K562 (cell line): ENCODE measurements at regions not wholly inside any gene's neighbourhood (a gene's known extent, or its start where the extent isn't known, plus 50 kb on each side); places are given as distances from the start of the nearest gene placed in this dataset.

Experiments used
- ATAC-seq: fragments of 200-7000 bp; cut with Tn5 transposase; 3 replicates; pipeline ENCODE4 v1.9.1; 2020; ENCODE audit warnings: moderate library complexity
- BruUV-seq: library from RNA; stranded (reverse); fragments of 400-500 nt; replicated peaks from 2 replicates; lab custom pipeline; 2021; lab: Mats Ljungman, UMichigan
- CTCF ChIA-PET: fragments of 300-600 bp; formaldehyde crosslinking; extraction: SDS; loops from one replicate; lab custom pipeline; 2021; ENCODE audit warnings: low intra/inter-chr PET ratio; lab: Yijun Ruan, JAX
- POLR2A ChIA-PET: fragments of 300-600, 350-650 bp; sonication (Branson Sonifier 250); formaldehyde crosslinking; extraction: SDS; loops from one replicate; lab custom pipeline; 2021; ENCODE audit warnings: antibody characterized with exemption, inconsistent platforms; lab: Yijun Ruan, JAX
- DNase-seq, 4 experiments: peaks; one replicate each; pipeline versions ENCODE4 v3.0.0 to v3.0.0-alpha.2; 2011 to 2018; ENCODE audit warnings: low spot score in 3 of 4, mixed read lengths in 3 of 4; ENCODE audit errors: extremely low read depth in 1 of 4
- FAIRE-seq: peaks from 2 replicates; lab custom pipeline; 2011; peaks lifted over from hg19 to GRCh38; lab: Jason Lieb, UNC
- H2AFZ ChIP-seq: 2 replicates; pipeline ENCODE4 v1.6.0; 2011; ENCODE audit warnings: low read depth, low read length, control low read depth, inconsistent platforms
- H3K27ac ChIP-seq: fragments of 200-600 bp; 3 replicates; pipeline ENCODE4 v1.8.0; 2011; ENCODE audit warnings: low read depth, mild to moderate bottlenecking, control low read depth, inconsistent platforms, low read length, moderate library complexity, mixed read lengths; ENCODE audit errors: extremely low read depth
- H3K27me3 ChIP-seq, 2 experiments: fragments of 300-600 bp in 1 of 2; 2 replicates in 1 of 2; 3 replicates in 1 of 2; pipeline versions ENCODE4 v1.6.0 to v1.8.0; 2011; ENCODE audit warnings: inconsistent platforms in 2 of 2, low read length in 2 of 2, mild to moderate bottlenecking in 1 of 2, mixed read lengths in 1 of 2, moderate library complexity in 1 of 2; ENCODE audit not compliant: control insufficient read depth in 2 of 2, insufficient read depth in 2 of 2
- H3K36me3 ChIP-seq: fragments of 300-600 bp; 3 replicates; pipeline ENCODE4 v1.8.0; 2011; ENCODE audit warnings: mild to moderate bottlenecking, low read length, inconsistent platforms; ENCODE audit not compliant: control insufficient read depth, insufficient read depth
- H3K4me1 ChIP-seq, 2 experiments: fragments of 200-600 bp in 1 of 2; replicated peaks in 1 of 2; 2 replicates in 1 of 2; 3 replicates in 1 of 2; pipeline versions ENCODE4 v1.5.1 to v1.8.0; 2011; ENCODE audit warnings: inconsistent platforms in 2 of 2, low read length in 2 of 2, mild to moderate bottlenecking in 1 of 2, mixed read lengths in 1 of 2, moderate library complexity in 1 of 2; ENCODE audit not compliant: control insufficient read depth in 2 of 2, insufficient read depth in 2 of 2
- H3K4me2 ChIP-seq: 2 replicates; pipeline ENCODE4 v1.6.1; 2011; ENCODE audit warnings: low read length, control low read depth, inconsistent platforms, mixed read lengths; ENCODE audit not compliant: insufficient read depth
- H3K4me3 ChIP-seq: fragments of 200-600 bp; sonication (generic), shearing (Covaris generic); 2 replicates; pipeline ENCODE4 v1.5.1; 2016; ENCODE audit warnings: control low read depth, inconsistent platforms
- H3K79me2 ChIP-seq: fragments of 200-600 bp; 3 replicates; pipeline ENCODE4 v1.8.0; 2011; ENCODE audit warnings: low read length, inconsistent platforms; ENCODE audit not compliant: control insufficient read depth, insufficient read depth
- H3K9ac ChIP-seq, 2 experiments: 2 replicates each; pipeline versions ENCODE4 v1.6.0 to v1.6.1; 2011; ENCODE audit warnings: low read depth in 2 of 2, low read length in 2 of 2, control low read depth in 1 of 2, inconsistent platforms in 1 of 2, mild to moderate bottlenecking in 1 of 2, mixed read lengths in 1 of 2; ENCODE audit not compliant: insufficient read depth in 1 of 2
- H3K9me1 ChIP-seq: one replicate; pipeline ENCODE4 v1.6.0; 2011; ENCODE audit warnings: inconsistent platforms, mild to moderate bottlenecking, low read length, moderate library complexity; ENCODE audit not compliant: control insufficient read depth, insufficient read depth
- H3K9me3 ChIP-seq: replicated peaks from 2 replicates; pipeline ENCODE4 v1.5.1; 2011; ENCODE audit warnings: low read depth, low read length, inconsistent platforms; ENCODE audit not compliant: control insufficient read depth, insufficient read depth
- H4K20me1 ChIP-seq: replicated peaks from 2 replicates; pipeline ENCODE4 v1.6.1; 2011; ENCODE audit warnings: low read length, inconsistent platforms, mixed read lengths; ENCODE audit not compliant: control insufficient read depth, insufficient read depth
- BCOR ChIP-seq: fragments of 450-650 bp; IDR thresholded peaks from 2 replicates; pipeline ENCODE4 v1.6.1; 2016
- HSF4 ChIP-seq: fragments of 250-450 bp; sonication (Bioruptor Pico); IDR thresholded peaks from 2 replicates; pipeline ENCODE4 v2.1.2; 2022; ENCODE audit warnings: mild to moderate bottlenecking, moderate library complexity, borderline replicate concordance
- IRF2 ChIP-seq: sonication (generic); formaldehyde crosslinking; IDR thresholded peaks from 2 replicates; pipeline ENCODE4 v1.8.1; 2022; ENCODE audit warnings: mild to moderate bottlenecking, missing genetic modification reagents
- JUN ChIP-seq, 2 experiments: sonication (generic) in 1 of 2; formaldehyde crosslinking in 1 of 2; IDR thresholded peaks; 2 replicates each; pipeline versions ENCODE4 v1.6.1 to v1.8.0; 2012 to 2022; ENCODE audit warnings: borderline replicate concordance in 2 of 2, mild to moderate bottlenecking in 2 of 2, improper control_type of control experiment in 1 of 2, low read depth in 1 of 2, low read length in 1 of 2, missing genetic modification reagents in 1 of 2
- KDM1A ChIP-seq, 2 experiments: fragments of 450-650 bp; IDR thresholded peaks; 2 replicates each; pipeline ENCODE4 v1.6.1; 2016; ENCODE audit warnings: mild to moderate bottlenecking in 2 of 2
- PHB ChIP-seq: fragments of 250-450 bp; sonication (Bioruptor Pico); IDR thresholded peaks from 2 replicates; pipeline ENCODE4 v1.5.0; 2021
- PREB ChIP-seq: sonication (generic); formaldehyde crosslinking; IDR thresholded peaks from 2 replicates; pipeline ENCODE4 v1.8.1; 2023; ENCODE audit warnings: mild to moderate bottlenecking, missing genetic modification reagents
- SRSF3 ChIP-seq: fragments of 200-400 bp; formaldehyde crosslinking; IDR thresholded peaks from 2 replicates; pipeline ENCODE4 v1.6.1; 2016; ENCODE audit warnings: mild to moderate bottlenecking, low read length, moderate library complexity; ENCODE audit not compliant: insufficient read depth
- TCFL5 ChIP-seq: fragments of 250-450 bp; sonication (Bioruptor Pico); conservative IDR thresholded peaks from 2 replicates; pipeline ENCODE4 v1.6.1; 2021; ENCODE audit warnings: mild to moderate bottlenecking, moderate library complexity, matching md5 sums
- ZNF644 ChIP-seq: fragments of 200-800 bp; sonication (Bioruptor generic); IDR thresholded peaks from 2 replicates; pipeline ENCODE4 v1.6.1; 2016; ENCODE audit warnings: low read depth, missing genetic modification characterization, missing compliant biosample characterization
- WGBS: fragments of 100-300 bp; shearing (Covaris generic); methylation state at CpG from one replicate; pipeline ENCODE4 v1.1.6; 2016; ENCODE audit warnings: low coverage, mixed read lengths; ENCODE audit not compliant: insufficient coverage; ENCODE audit errors: missing lambda C conversion rate; 5-methylcytosine and 5-hydroxymethylcytosine counted together
- in situ Hi-C: fragments of 300-500 bp; cut with MboI; formaldehyde crosslinking; loops from 4 replicates; pipeline ENCODE4 v1.15.0; 2018; ENCODE audit warnings: inconsistent platforms, mixed read lengths
- intact Hi-C: fragments of 100-400 bp; cut with micrococcal nuclease; formaldehyde crosslinking; loops from 2 replicates; pipeline ENCODE4 v1.14.2; 2022

- intact Hi-C loops (no loop called here), in situ Hi-C loops (no loop called here)
- TF ChIP-seq PHB, result no peak
- no peak for TF ChIP-seq HSF4 (CRISPR knock-in tag)
- no peak overlapping the region for H3K27ac ChIP-seq
- no peak overlapping the region for H3K4me2 ChIP-seq
- no peaks in the 10 kb centered on the region for H3K79me2 ChIP-seq
- H3K36me3 ChIP-seq, result no peaks in the 10 kb centered on the region
- no peaks in the 10 kb centered on the region for H3K9me3 ChIP-seq
- H3K9me1 ChIP-seq, result no peaks in the 10 kb centered on the region
- CTCF ChIA-PET, result no interaction called here
- ATAC-seq (no peak), DNase-seq (no peak), FAIRE-seq (no peak)
- WGBS, result 0% methylated on average over 2 of the region's 2 CpGs
- 0 out of 5 replicates have a peak, but pooled peaks cover 0 to 4% of the 10 kb centered on the region in 2 experiments for H3K4me1 ChIP-seq
- H3K4me3 ChIP-seq, result no peak overlapping the region
- BruUV-seq, result no TSS peak
- H3K27me3 ChIP-seq, result peaks cover 5 to 11% of the 10 kb centered on the region in 2 experiments; a peak in 4 of 5 replicates
- POLR2A ChIA-PET, result no interaction called here
- H3K9ac ChIP-seq, result no peak overlapping the region
- no peak overlapping the region for H2AFZ ChIP-seq
- no peaks in the 10 kb centered on the region for H4K20me1 ChIP-seq
Observed at GRCh38 chr14:101147848-101148247, 244.3 kb upstream of the RTL1 start.

- FAIRE-seq (no peak), ATAC-seq (no peak), DNase-seq (no peak)
- peaks cover 5 to 14% of the 10 kb centered on the region in 2 experiments; a peak in 4 of 5 replicates for H3K27me3 ChIP-seq
- intact Hi-C loops (no loop called here), in situ Hi-C loops (no loop called here)
- no peak overlapping the region for H3K27ac ChIP-seq
- H3K79me2 ChIP-seq, result no peaks in the 10 kb centered on the region
- no peaks in the 10 kb centered on the region for H4K20me1 ChIP-seq
- H3K36me3 ChIP-seq, result no peaks in the 10 kb centered on the region
- no peak overlapping the region for H3K9ac ChIP-seq
- no peak overlapping the region for H2AFZ ChIP-seq
- no TSS peak for BruUV-seq
- POLR2A ChIA-PET, result no interaction called here
- 3% methylated on average over 5 of the region's 6 CpGs for WGBS
- CTCF ChIA-PET, result no interaction called here
- no peaks in the 10 kb centered on the region for H3K9me3 ChIP-seq
- 0 out of 5 replicates have a peak, but pooled peaks cover 0 to 4% of the 10 kb centered on the region in 2 experiments for H3K4me1 ChIP-seq
- H3K9me1 ChIP-seq, result no peaks in the 10 kb centered on the region
- H3K4me3 ChIP-seq, result no peak overlapping the region
- no peak overlapping the region for H3K4me2 ChIP-seq
- TF ChIP-seq ZNF644 (no peak), PREB (CRISPR knock-in tag) (no peak), JUN (IDR thresholded peaks at IDR 0.05; ENCODE audit: borderline replicate concordance, low read depth, low read length) (no peak), JUN (CRISPR knock-in tag; IDR thresholded peaks at IDR 0.05; ENCODE audit: borderline replicate concordance) (no peak), KDM1A (IDR thresholded peaks at IDR 0.05) (no peak), TCFL5 (CRISPR knock-in tag) (no peak), SRSF3 (no peak), IRF2 (CRISPR knock-in tag) (no peak), BCOR (no peak)
Observed at GRCh38 chr14:101150039-101150610, 246.6 kb upstream of the RTL1 start.
